DOHH2 (cell line): ENCODE measurements at regions not wholly inside any gene's neighbourhood (a gene's known extent, or its start where the extent isn't known, plus 50 kb on each side); places are given as distances from the start of the nearest gene placed in this dataset.

ENCODE experiments used
- CTCF ChIP-seq: fragments of 200-600 bp; sonication (generic); IDR thresholded peaks from one replicate; pipeline ENCODE4 v1.5.1; 2014; ENCODE audit warnings: antibody characterized with exemption, mild to moderate bottlenecking, low read depth, low read length; ENCODE audit not compliant: poor library complexity, severe bottlenecking
- EZH2phosphoT487 ChIP-seq: fragments of 200-600 bp; sonication (generic); IDR thresholded peaks from 2 replicates; pipeline ENCODE4 v1.6.1; 2017; ENCODE audit warnings: borderline replicate concordance, mild to moderate bottlenecking, antibody characterized with exemption, low read length, moderate library complexity, mixed read lengths

- TF ChIP-seq CTCF (no peak), EZH2phosphoT487 (no peak)
These were observed 140.4 kb upstream of the ARHGAP42 start for GRCh38 chr11:100546714-100547113.
